Uterus (tissue), 2 donors: ENCODE measurements at regions not wholly inside any gene's neighbourhood (a gene's known extent, or its start where the extent isn't known, plus 50 kb on each side); places are given as distances from the start of the nearest gene placed in this dataset.

ENCODE experiments used
- POLR2A ChIP-seq, 2 donors: fragments of 450-650 bp; IDR thresholded peaks; one replicate each; pipeline ENCODE4 v1.6.1; 2016; ENCODE audit warnings: antibody characterized with exemption in 2 of 2, mild to moderate bottlenecking in 1 of 2, moderate library complexity in 1 of 2
- TF ChIP-seq, protein P1 (sequence below), 4 experiments: fragments of 200-600 bp in 2 of 4; fragments of 450-650 bp in 2 of 4; sonication (generic) in 2 of 4; IDR thresholded peaks; one replicate each; pipeline ENCODE4 v1.5.1; 2016 to 2019; ENCODE audit warnings: antibody characterized with exemption in 4 of 4, mild to moderate bottlenecking in 2 of 4, moderate library complexity in 1 of 4

DNA sequence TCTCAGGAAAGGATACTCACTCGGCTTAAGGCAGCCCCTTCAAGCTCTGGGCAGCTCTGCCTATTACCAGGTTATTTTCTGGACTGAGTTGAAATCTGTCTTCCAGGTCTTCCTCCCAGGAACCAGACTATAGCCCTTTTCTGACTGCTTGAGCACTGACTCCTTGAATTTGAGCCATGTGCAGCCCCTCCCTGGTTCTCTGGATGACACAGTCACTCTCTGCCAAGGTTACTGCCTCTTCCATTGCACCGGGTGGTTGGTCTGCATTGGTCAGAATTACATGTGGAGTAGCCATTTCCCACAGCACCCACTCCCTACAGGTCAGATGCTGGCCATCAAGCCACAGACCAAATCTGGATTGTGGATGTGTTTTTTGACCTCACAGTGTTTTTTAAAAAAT is 81.9 kb downstream of the KLF4 start:
- TF ChIP-seq POLR2A (IDR thresholded peaks at IDR 0.05) = no peak
- TF ChIP-seq, protein P1, sequence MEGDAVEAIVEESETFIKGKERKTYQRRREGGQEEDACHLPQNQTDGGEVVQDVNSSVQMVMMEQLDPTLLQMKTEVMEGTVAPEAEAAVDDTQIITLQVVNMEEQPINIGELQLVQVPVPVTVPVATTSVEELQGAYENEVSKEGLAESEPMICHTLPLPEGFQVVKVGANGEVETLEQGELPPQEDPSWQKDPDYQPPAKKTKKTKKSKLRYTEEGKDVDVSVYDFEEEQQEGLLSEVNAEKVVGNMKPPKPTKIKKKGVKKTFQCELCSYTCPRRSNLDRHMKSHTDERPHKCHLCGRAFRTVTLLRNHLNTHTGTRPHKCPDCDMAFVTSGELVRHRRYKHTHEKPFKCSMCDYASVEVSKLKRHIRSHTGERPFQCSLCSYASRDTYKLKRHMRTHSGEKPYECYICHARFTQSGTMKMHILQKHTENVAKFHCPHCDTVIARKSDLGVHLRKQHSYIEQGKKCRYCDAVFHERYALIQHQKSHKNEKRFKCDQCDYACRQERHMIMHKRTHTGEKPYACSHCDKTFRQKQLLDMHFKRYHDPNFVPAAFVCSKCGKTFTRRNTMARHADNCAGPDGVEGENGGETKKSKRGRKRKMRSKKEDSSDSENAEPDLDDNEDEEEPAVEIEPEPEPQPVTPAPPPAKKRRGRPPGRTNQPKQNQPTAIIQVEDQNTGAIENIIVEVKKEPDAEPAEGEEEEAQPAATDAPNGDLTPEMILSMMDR (IDR thresholded peaks at IDR 0.05) = no peak
